SJSA1 (cell line): ENCODE measurements at regions not wholly inside any gene's neighbourhood (a gene's known extent, or its start where the extent isn't known, plus 50 kb on each side); places are given as distances from the start of the nearest gene placed in this dataset.

Source experiments
- DNase-seq, 2 experiments: peaks; one replicate each; pipeline ENCODE4 v3.0.0-alpha.2; 2015 to 2020; ENCODE audit warnings: low spot score in 2 of 2, low read depth in 1 of 2
- H3K27ac ChIP-seq: fragments of 250-450 bp; sonication (Bioruptor Pico); 2 replicates; pipeline ENCODE4 v1.5.1; 2020; ENCODE audit warnings: mild to moderate bottlenecking, moderate library complexity
- H3K27me3 ChIP-seq: fragments of 250-450 bp; sonication (Bioruptor Pico); replicated peaks from 2 replicates; pipeline ENCODE4 v1.5.1; 2020; ENCODE audit warnings: mild to moderate bottlenecking, moderate library complexity
- H3K36me3 ChIP-seq: fragments of 250-450 bp; sonication (Bioruptor Pico); 2 replicates; pipeline ENCODE4 v1.5.1; 2020; ENCODE audit warnings: mild to moderate bottlenecking
- H3K4me1 ChIP-seq: fragments of 250-450 bp; sonication (Bioruptor Pico); replicated peaks from 2 replicates; pipeline ENCODE4 v1.6.1; 2021; ENCODE audit warnings: mild to moderate bottlenecking
- H3K4me3 ChIP-seq: fragments of 250-450 bp; sonication (Bioruptor Pico); 2 replicates; pipeline ENCODE4 v1.5.1; 2020; ENCODE audit warnings: mild to moderate bottlenecking
- H3K9me3 ChIP-seq: fragments of 250-450 bp; sonication (Bioruptor Pico); replicated peaks from 2 replicates; pipeline ENCODE4 v1.5.1; 2020; ENCODE audit warnings: mild to moderate bottlenecking

- Histone ChIP-seq H3K4me3 (no peak overlapping the region), H3K36me3 (no peaks in the 10 kb centered on the region), H3K27me3 (no peaks in the 10 kb centered on the region), H3K9me3 (no peaks in the 10 kb centered on the region), H3K27ac (no peak overlapping the region), H3K4me1 (no peaks in the 10 kb centered on the region)
- no peak for DNase-seq
Measured at GRCh38 chr5:90305041-90305720, 104.4 kb downstream of the CETN3 start.

DNA sequence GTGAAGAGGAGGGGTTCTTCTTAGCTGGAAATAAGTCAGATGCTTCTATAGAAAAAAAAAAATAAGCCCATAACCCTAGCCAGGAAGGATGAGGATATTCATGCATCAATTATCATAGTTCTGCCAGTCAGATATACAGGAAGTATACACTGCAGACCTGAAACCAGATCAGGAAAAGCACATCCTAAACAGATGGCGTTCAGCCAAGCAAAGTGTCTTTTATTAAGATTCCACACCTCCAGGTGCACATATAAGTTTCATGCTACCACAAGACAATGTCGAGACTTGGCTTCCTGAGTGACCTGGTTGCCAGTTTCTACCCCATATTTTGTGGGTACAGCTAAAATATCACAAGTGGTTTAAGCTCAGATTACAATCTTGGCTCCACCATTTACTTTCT, 108.3 kb downstream of the CETN3 start:
- Histone ChIP-seq H3K9me3 (no peaks in the 10 kb centered on the region), H3K27ac (no peak overlapping the region), H3K36me3 (no peaks in the 10 kb centered on the region), H3K27me3 (no peaks in the 10 kb centered on the region), H3K4me1 (no peaks in the 10 kb centered on the region), H3K4me3 (no peak overlapping the region)
- no peak for DNase-seq

GRCh38 chr5:90297045-90297764, 112.4 kb downstream of the CETN3 start:
- Histone ChIP-seq H3K4me1 (no peaks in the 10 kb centered on the region), H3K4me3 (no peak overlapping the region), H3K9me3 (no peaks in the 10 kb centered on the region), H3K36me3 (no peaks in the 10 kb centered on the region), H3K27me3 (no peaks in the 10 kb centered on the region), H3K27ac (no peak overlapping the region)
- no peak for DNase-seq

DNA sequence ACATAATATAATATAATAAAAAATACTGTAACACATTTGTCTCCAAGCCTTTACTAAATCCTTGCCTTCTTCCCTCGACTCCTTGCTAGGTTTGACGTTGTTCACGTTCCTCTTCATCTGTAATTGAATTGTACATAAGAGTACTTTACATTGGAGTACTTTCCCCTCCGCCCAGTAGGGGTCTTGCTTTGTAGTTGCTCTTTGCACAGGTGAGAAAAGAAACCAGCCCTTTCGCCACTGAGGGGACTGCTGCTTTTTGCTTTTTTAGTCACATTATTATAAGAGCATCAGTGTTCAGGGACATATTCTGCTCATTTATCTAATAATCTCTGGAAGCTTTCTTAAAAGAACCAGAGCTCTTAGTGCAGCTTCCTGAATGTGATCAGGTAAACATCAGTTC, 115.0 kb downstream of the CETN3 start:
- no peaks in the 10 kb centered on the region for H3K36me3 ChIP-seq
- H3K27ac ChIP-seq = no peak overlapping the region
- H3K4me3 ChIP-seq = no peak overlapping the region
- H3K27me3 ChIP-seq = no peaks in the 10 kb centered on the region
- no peak for DNase-seq
- no peaks in the 10 kb centered on the region for H3K9me3 ChIP-seq
- H3K4me1 ChIP-seq = no peaks in the 10 kb centered on the region

- Histone ChIP-seq H3K27me3 (no peaks in the 10 kb centered on the region), H3K4me3 (no peak overlapping the region), H3K9me3 (no peaks in the 10 kb centered on the region), H3K27ac (no peak overlapping the region), H3K4me1 (no peaks in the 10 kb centered on the region), H3K36me3 (no peaks in the 10 kb centered on the region)
- peak; percentile 49 to 60 for DNase-seq
Measured at GRCh38 chr5:90293931-90294330, 115.6 kb downstream of the CETN3 start.

GRCh38 chr5:90290648-90291047, 118.9 kb downstream of the CETN3 start:
- no peak for DNase-seq
- Histone ChIP-seq H3K9me3 (no peaks in the 10 kb centered on the region), H3K27ac (no peak overlapping the region)

GRCh38 chr5:90289837-90290236, 119.7 kb downstream of the CETN3 start:
- DNase-seq = no peak
- Histone ChIP-seq H3K27ac (no peak overlapping the region), H3K36me3 (no peaks in the 10 kb centered on the region), H3K4me3 (no peak overlapping the region), H3K27me3 (no peaks in the 10 kb centered on the region), H3K9me3 (no peaks in the 10 kb centered on the region), H3K4me1 (no peaks in the 10 kb centered on the region)

More at GRCh38 chr5:90290648-90291047, 118.9 kb downstream of the CETN3 start:
- Histone ChIP-seq H3K4me1 (no peaks in the 10 kb centered on the region), H3K36me3 (no peaks in the 10 kb centered on the region), H3K4me3 (no peak overlapping the region), H3K27me3 (no peaks in the 10 kb centered on the region)

- no peak overlapping the region for H3K4me3 ChIP-seq
- no peaks in the 10 kb centered on the region for H3K27me3 ChIP-seq
- no peaks in the 10 kb centered on the region for H3K4me1 ChIP-seq
- H3K27ac ChIP-seq = no peak overlapping the region
- H3K36me3 ChIP-seq = no peaks in the 10 kb centered on the region
- no peaks in the 10 kb centered on the region for H3K9me3 ChIP-seq
- no peak for DNase-seq
Measured at GRCh38 chr5:90287036-90287435, 122.5 kb downstream of the CETN3 start.

DNA sequence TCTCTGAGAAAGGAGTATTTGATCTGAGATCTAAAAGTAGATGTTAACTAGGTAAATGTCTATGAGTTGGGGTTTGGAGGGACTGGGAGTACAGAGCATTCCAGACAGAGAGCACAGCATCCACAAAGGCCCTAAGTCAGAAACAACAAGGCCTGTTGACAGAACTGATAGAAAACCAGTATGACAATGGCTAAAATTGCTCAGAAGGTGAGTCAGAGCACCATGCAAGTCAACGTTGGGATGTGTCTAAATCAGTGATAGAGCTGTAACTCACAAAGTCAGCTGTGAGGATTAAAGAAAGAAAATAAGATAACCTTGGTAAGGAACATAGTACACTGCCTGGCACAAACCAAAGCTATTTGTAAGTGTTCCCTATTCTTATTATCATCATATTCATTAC, 124.0 kb downstream of the CETN3 start:
- no peaks in the 10 kb centered on the region for H3K27me3 ChIP-seq
- no peaks in the 10 kb centered on the region for H3K4me1 ChIP-seq

DNA sequence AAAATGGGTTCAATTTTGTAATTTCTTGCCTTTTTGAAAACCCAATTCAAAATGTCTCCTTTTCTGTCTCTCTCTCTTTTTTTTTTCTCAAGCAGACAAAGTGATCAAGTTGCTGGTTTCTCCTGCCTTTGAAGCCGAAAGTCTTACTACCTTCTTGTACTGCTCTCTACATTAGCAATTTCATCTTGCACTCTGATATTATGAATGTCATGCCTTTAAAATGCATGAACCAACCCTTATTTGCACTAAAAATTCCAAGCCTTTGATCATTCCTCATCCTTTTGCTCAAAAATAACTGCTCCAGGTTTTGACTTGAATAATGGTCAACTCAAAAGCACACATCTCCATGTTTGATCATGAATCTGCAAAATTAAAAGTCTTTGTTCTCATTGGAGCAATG, 125.2 kb downstream of the CETN3 start:
- DNase-seq = no peak
- no peaks in the 10 kb centered on the region for H3K27me3 ChIP-seq
- H3K9me3 ChIP-seq = no peaks in the 10 kb centered on the region
- no peaks in the 10 kb centered on the region for H3K4me1 ChIP-seq
- no peaks in the 10 kb centered on the region for H3K36me3 ChIP-seq
- H3K4me3 ChIP-seq = no peak overlapping the region
- H3K27ac ChIP-seq = no peak overlapping the region

More for the DNA sequence above, 124.0 kb downstream of the CETN3 start:
- no peak overlapping the region for H3K4me3 ChIP-seq
- no peaks in the 10 kb centered on the region for H3K36me3 ChIP-seq
- no peak for DNase-seq
- no peaks in the 10 kb centered on the region for H3K9me3 ChIP-seq
- H3K27ac ChIP-seq = no peak overlapping the region

GRCh38 chr5:90279091-90279490, 130.5 kb downstream of the CETN3 start:
- Histone ChIP-seq H3K9me3 (no peaks in the 10 kb centered on the region), H3K27ac (no peak overlapping the region), H3K4me3 (no peak overlapping the region), H3K27me3 (no peaks in the 10 kb centered on the region), H3K4me1 (no peaks in the 10 kb centered on the region), H3K36me3 (no peaks in the 10 kb centered on the region)
- DNase-seq = no peak

- Histone ChIP-seq H3K27ac (no peak overlapping the region), H3K4me1 (no peaks in the 10 kb centered on the region), H3K27me3 (no peaks in the 10 kb centered on the region), H3K36me3 (no peaks in the 10 kb centered on the region), H3K9me3 (no peaks in the 10 kb centered on the region), H3K4me3 (no peak overlapping the region)
- no peak for DNase-seq
Measured at GRCh38 chr5:90274216-90274615, 135.3 kb downstream of the CETN3 start.

- no peak overlapping the region for H3K27ac ChIP-seq
- H3K4me3 ChIP-seq = no peak overlapping the region
Measured at GRCh38 chr5:90267646-90268045, 141.9 kb downstream of the CETN3 start.

DNA sequence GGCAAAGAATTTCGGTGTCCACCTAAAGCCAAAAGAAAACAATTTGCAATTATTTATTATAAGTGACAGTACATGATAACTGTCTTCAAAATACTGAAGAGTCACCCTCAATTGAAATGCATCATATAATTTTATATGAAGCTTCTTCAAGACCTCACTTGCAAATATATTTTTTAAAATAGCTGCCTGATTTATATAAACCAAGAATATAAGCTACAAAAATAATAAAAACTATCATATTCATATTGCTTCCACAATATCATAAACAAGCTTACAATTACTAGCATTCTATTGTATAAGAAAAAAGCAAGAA, 144.1 kb downstream of the CETN3 start:
- H3K4me1 ChIP-seq = peaks cover 18% of the 10 kb centered on the region
- no peaks in the 10 kb centered on the region for H3K36me3 ChIP-seq
- no peak for DNase-seq
- H3K4me3 ChIP-seq = no peak overlapping the region
- no peak overlapping the region for H3K27ac ChIP-seq
- no peaks in the 10 kb centered on the region for H3K9me3 ChIP-seq
- H3K27me3 ChIP-seq = no peaks in the 10 kb centered on the region

More at GRCh38 chr5:90267646-90268045, 141.9 kb downstream of the CETN3 start:
- Histone ChIP-seq H3K9me3 (no peaks in the 10 kb centered on the region), H3K4me1 (peaks cover 18% of the 10 kb centered on the region), H3K36me3 (no peaks in the 10 kb centered on the region), H3K27me3 (no peaks in the 10 kb centered on the region)
- DNase-seq = no peak
